Endothelial cell of umbilical vein (primary cell): ENCODE measurements at regions not wholly inside any gene's neighbourhood (a gene's known extent, or its start where the extent isn't known, plus 50 kb on each side); places are given as distances from the start of the nearest gene placed in this dataset.

Source experiments
- BruUV-seq: library from RNA; stranded (reverse); fragments of 400-500 nt; replicated peaks from 2 replicates; lab custom pipeline; 2021; lab: Mats Ljungman, UMichigan
- CTCF ChIA-PET: fragments of 300-600, 350-600 bp; sonication (Branson Sonifier 250); formaldehyde crosslinking; loops from one replicate; lab custom pipeline; 2021; ENCODE audit warnings: antibody characterized with exemption, inconsistent platforms; lab: Charles Lee
- POLR2A ChIA-PET: fragments of 300-600, 350-600 bp; sonication (Branson Sonifier 250); formaldehyde crosslinking; loops from one replicate; lab custom pipeline; 2021; ENCODE audit warnings: antibody characterized with exemption, inconsistent platforms; lab: Charles Lee
- DNase-seq: peaks from one replicate; pipeline ENCODE4 v3.0.0-alpha.2; 2011; ENCODE audit warnings: low read depth, low spot score
- FAIRE-seq: peaks from 2 replicates; lab custom pipeline; 2011; peaks lifted over from hg19 to GRCh38; lab: Jason Lieb, UNC
- H2AFZ ChIP-seq: 2 replicates; pipeline ENCODE4 v1.6.0; 2012; ENCODE audit warnings: low read depth, low read length, control low read depth, inconsistent platforms
- H3K27ac ChIP-seq: 2 replicates; pipeline ENCODE4 v1.5.1; 2011; ENCODE audit warnings: low read depth, mild to moderate bottlenecking, control low read depth, low read length, moderate library complexity; ENCODE audit not compliant: insufficient read depth
- H3K27me3 ChIP-seq, 2 experiments: 2 replicates each; pipeline versions ENCODE4 v1.6.0 to v1.6.1; 2011; ENCODE audit warnings: low read length in 2 of 2, mixed read lengths in 1 of 2; ENCODE audit not compliant: control insufficient read depth in 2 of 2, insufficient read depth in 2 of 2
- H3K36me3 ChIP-seq, 2 experiments: 2 replicates in 1 of 2; 3 replicates in 1 of 2; pipeline ENCODE4 v1.5.1; 2011; ENCODE audit warnings: low read length in 2 of 2, mild to moderate bottlenecking in 1 of 2, moderate library complexity in 1 of 2; ENCODE audit not compliant: control insufficient read depth in 2 of 2, insufficient read depth in 2 of 2; ENCODE audit errors: extremely low read depth in 1 of 2
- H3K4me1 ChIP-seq: 3 replicates; pipeline ENCODE4 v1.5.1; 2011; ENCODE audit warnings: mild to moderate bottlenecking, low read length; ENCODE audit not compliant: control insufficient read depth, insufficient read depth; ENCODE audit errors: extremely low read depth
- H3K4me2 ChIP-seq: 2 replicates; pipeline ENCODE4 v1.6.1; 2011; ENCODE audit warnings: low read length, control low read depth, mixed read lengths; ENCODE audit not compliant: insufficient read depth
- H3K4me3 ChIP-seq, 3 experiments: fragments of 200-600 bp in 1 of 3; sonication (generic), shearing (Covaris generic) in 1 of 3; replicated peaks in 1 of 3; 2 replicates each; pipeline ENCODE4 v1.5.1; 2011 to 2016; ENCODE audit warnings: control low read depth in 3 of 3, low read length in 3 of 3, mild to moderate bottlenecking in 2 of 3, inconsistent platforms in 1 of 3, low read depth in 1 of 3, moderate library complexity in 1 of 3; ENCODE audit not compliant: insufficient read depth in 1 of 3
- H3K79me2 ChIP-seq: 2 replicates; pipeline ENCODE4 v1.6.0; 2012; ENCODE audit warnings: low read length, inconsistent platforms; ENCODE audit not compliant: control insufficient read depth, insufficient read depth
- H3K9ac ChIP-seq: replicated peaks from 2 replicates; pipeline ENCODE3; 2011; ENCODE audit warnings: low read length, control low read depth; ENCODE audit not compliant: insufficient read depth; ENCODE audit errors: extremely low read depth
- H3K9me1 ChIP-seq: replicated peaks from 3 replicates; pipeline ENCODE4 v1.6.0; 2011; ENCODE audit warnings: mild to moderate bottlenecking, low read length; ENCODE audit not compliant: control insufficient read depth, insufficient read depth; ENCODE audit errors: extremely low read depth
- H3K9me3 ChIP-seq: replicated peaks from 2 replicates; pipeline ENCODE4 v1.5.1; 2012; ENCODE audit warnings: low read length, inconsistent platforms; ENCODE audit not compliant: control insufficient read depth, insufficient read depth
- H4K20me1 ChIP-seq: replicated peaks from 2 replicates; pipeline ENCODE3; 2011; ENCODE audit warnings: mild to moderate bottlenecking, low read length; ENCODE audit not compliant: control insufficient read depth, insufficient read depth; ENCODE audit errors: extremely low read depth
- CTCF ChIP-seq, 2 donors: IDR thresholded peaks; 1 replicate in 1 of 2; 2 replicates in 1 of 2; pipeline ENCODE4 v1.5.1; 2011; ENCODE audit warnings: low read length in 2 of 2, mild to moderate bottlenecking in 2 of 2, moderate library complexity in 2 of 2, control low read depth in 1 of 2, inconsistent platforms in 1 of 2, low read depth in 1 of 2; ENCODE audit not compliant: insufficient read depth in 1 of 2; ENCODE audit errors: extremely low read depth in 1 of 2
- EZH2 ChIP-seq: IDR thresholded peaks from 2 replicates; pipeline ENCODE4 v1.6.1; 2012; ENCODE audit warnings: borderline replicate concordance, low read depth, mild to moderate bottlenecking, moderate library complexity, low read length, inconsistent platforms; ENCODE audit not compliant: severe bottlenecking
- FOS ChIP-seq: IDR thresholded peaks from 2 replicates; pipeline ENCODE4 v1.6.1; 2011; ENCODE audit warnings: mild to moderate bottlenecking, low read length, moderate library complexity, borderline replicate concordance; ENCODE audit not compliant: insufficient read depth
- GATA2 ChIP-seq: IDR thresholded peaks from 2 replicates; pipeline ENCODE4 v1.7.0; 2011; ENCODE audit warnings: low read depth, mild to moderate bottlenecking, moderate library complexity, mixed read lengths, low read length; ENCODE audit not compliant: insufficient read length, insufficient read depth
- JUN ChIP-seq: IDR thresholded peaks from 2 replicates; pipeline ENCODE4 v1.6.1; 2011; ENCODE audit warnings: borderline replicate concordance, low read depth; ENCODE audit not compliant: insufficient read length, insufficient read depth
- MYC ChIP-seq: IDR thresholded peaks from one replicate; pipeline ENCODE4 v1.6.1; 2011; ENCODE audit warnings: mild to moderate bottlenecking, low read depth, low read length
- POLR2A ChIP-seq: IDR thresholded peaks from 2 replicates; pipeline ENCODE4 v1.6.1; 2012; ENCODE audit warnings: low read depth, mild to moderate bottlenecking, control low read depth, low read length
- POLR2AphosphoS5 ChIP-seq: IDR thresholded peaks from 2 replicates; pipeline ENCODE4 v1.6.1; 2012; ENCODE audit warnings: low read depth, mild to moderate bottlenecking, control low read depth, low read length, moderate library complexity; ENCODE audit not compliant: insufficient read depth
- dilution Hi-C: fragments of 300-500 bp; cut with MboI; formaldehyde crosslinking; loops from one replicate; pipeline ENCODE4 v1.15.0; 2019; ENCODE audit warnings: low sequenced_read_pairs; ENCODE audit not compliant: extremely low pct_ligation_motif_present
- intact Hi-C: fragments of 100-400 bp; cut with micrococcal nuclease; formaldehyde crosslinking; loops from one replicate; pipeline ENCODE4 v1.10.0; 2022
- TF ChIP-seq, protein P1 (sequence below): IDR thresholded peaks from 2 replicates; pipeline ENCODE4 v1.6.1; 2011; ENCODE audit not compliant: insufficient read depth, insufficient read length

- H3K9ac ChIP-seq = no peak overlapping the region
- H3K27ac ChIP-seq = peak overlapping the region; percentile 60
- no peaks in the 10 kb centered on the region for H3K36me3 ChIP-seq
- dilution Hi-C loops = no loop called here
- no peaks in the 10 kb centered on the region for H3K9me1 ChIP-seq
- BruUV-seq = no TSS peak
- H2AFZ ChIP-seq = peak overlapping the region; percentile 9
- POLR2A ChIA-PET = no interaction called here
- H3K79me2 ChIP-seq = no peaks in the 10 kb centered on the region
- no peaks in the 10 kb centered on the region for H4K20me1 ChIP-seq
- CTCF ChIA-PET = interaction anchor here (1.2 to 2.3 kb wide), 3 partner anchors 10 to 64 kb away, joined by 3 to 16 read pairs (median 10); no protein-coding TSS in a partner anchor
- FAIRE-seq = no peak
- intact Hi-C loops = loop anchor here (5.0 kb wide), 1 partner anchor 316 kb away; no protein-coding TSS in a partner anchor
- no peak overlapping the region for H3K4me2 ChIP-seq
- no peak for DNase-seq
- H3K4me1 ChIP-seq = peaks cover 42% of the 10 kb centered on the region
- TF ChIP-seq MYC = no peak
- TF ChIP-seq CTCF (IDR thresholded peaks at IDR 0.05; ENCODE audit: extremely low read depth in 1 of 2, insufficient read depth in 1 of 2, low read depth in 1 of 2, low read length in 2 of 2) = no peak
- TF ChIP-seq, protein P1, sequence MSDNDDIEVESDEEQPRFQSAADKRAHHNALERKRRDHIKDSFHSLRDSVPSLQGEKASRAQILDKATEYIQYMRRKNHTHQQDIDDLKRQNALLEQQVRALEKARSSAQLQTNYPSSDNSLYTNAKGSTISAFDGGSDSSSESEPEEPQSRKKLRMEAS = no peak
- TF ChIP-seq JUN = no peak
- TF ChIP-seq POLR2A = no peak
- no peak for TF ChIP-seq EZH2
- no peak for TF ChIP-seq POLR2AphosphoS5
- no peak for TF ChIP-seq GATA2
- no peak for TF ChIP-seq FOS
- H3K27me3 ChIP-seq = no peaks in the 10 kb centered on the region
- H3K4me3 ChIP-seq = no peak overlapping the region
- no peaks in the 10 kb centered on the region for H3K9me3 ChIP-seq
These were observed 56.3 kb upstream of the AFF3 start for GRCh38 chr2:100198461-100199230.
